ENCODE measurements at regions not wholly inside any gene's neighbourhood (a gene's known extent, or its start where the extent isn't known, plus 50 kb on each side); places are given as distances from the start of the nearest gene placed in this dataset.

DNA sequence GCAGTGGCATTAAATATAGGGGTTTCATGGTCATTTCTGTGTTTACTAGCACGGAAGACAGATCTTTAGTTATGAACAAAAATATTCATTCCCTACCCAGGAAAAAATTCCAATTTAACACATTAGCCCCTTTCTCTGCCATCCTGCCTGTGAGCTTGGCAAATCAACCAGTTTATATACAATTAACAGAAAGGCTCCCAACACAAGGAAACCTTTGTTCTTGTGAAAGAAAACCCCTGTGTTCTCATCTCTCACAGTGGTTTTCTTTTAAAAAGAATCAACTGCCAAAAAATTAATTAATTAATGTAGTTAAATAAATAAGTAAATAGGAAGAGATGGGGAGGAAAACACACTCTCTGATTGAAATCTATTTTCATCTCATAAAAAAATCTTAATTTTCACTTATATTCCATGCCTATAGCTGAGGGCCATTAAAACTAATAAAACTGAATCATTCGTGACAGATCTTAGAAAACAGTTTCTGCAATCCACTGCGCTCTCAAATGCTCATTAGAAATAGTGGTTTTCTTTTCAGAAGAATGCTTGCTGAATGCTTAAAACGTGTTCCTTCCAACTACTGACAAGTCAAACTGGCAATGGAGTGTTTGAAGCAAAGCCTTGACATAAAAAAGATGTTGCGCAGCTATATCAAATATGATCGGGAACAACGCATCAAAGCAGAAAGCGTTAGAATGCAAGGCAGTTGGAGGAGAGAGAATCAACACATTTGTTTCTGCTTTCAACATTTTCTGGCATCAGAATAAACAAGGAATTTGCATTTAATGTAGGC lies 387.7 kb downstream of the TLR4 start:
- H3F3A ChIP-seq (ENCODE audit: insufficient read depth, low read depth) = no peaks in the 10 kb centered on the region
- POLR2A ChIA-PET (ENCODE audit: unreplicated experiment) = no interaction called here
- no peaks in the 10 kb centered on the region for H3K4me1 ChIP-seq (replicated peaks; ENCODE audit: insufficient read depth)
- H3K9me2 ChIP-seq (ENCODE audit: insufficient read depth) = no peaks in the 10 kb centered on the region
- H3K27ac ChIP-seq = no peak overlapping the region
- BruUV-seq (replicated peaks) = no TSS peak
- H3K36me3 ChIP-seq (ENCODE audit: low read depth) = no peaks in the 10 kb centered on the region
- no peaks in the 10 kb centered on the region for H4K20me1 ChIP-seq (ENCODE audit: insufficient read depth)
- CTCF ChIA-PET = no interaction called here
- no peak for TF ChIP-seq EZH2 (IDR thresholded peaks at IDR 0.05; ENCODE audit: low read depth)
- TF ChIP-seq, protein P1, sequence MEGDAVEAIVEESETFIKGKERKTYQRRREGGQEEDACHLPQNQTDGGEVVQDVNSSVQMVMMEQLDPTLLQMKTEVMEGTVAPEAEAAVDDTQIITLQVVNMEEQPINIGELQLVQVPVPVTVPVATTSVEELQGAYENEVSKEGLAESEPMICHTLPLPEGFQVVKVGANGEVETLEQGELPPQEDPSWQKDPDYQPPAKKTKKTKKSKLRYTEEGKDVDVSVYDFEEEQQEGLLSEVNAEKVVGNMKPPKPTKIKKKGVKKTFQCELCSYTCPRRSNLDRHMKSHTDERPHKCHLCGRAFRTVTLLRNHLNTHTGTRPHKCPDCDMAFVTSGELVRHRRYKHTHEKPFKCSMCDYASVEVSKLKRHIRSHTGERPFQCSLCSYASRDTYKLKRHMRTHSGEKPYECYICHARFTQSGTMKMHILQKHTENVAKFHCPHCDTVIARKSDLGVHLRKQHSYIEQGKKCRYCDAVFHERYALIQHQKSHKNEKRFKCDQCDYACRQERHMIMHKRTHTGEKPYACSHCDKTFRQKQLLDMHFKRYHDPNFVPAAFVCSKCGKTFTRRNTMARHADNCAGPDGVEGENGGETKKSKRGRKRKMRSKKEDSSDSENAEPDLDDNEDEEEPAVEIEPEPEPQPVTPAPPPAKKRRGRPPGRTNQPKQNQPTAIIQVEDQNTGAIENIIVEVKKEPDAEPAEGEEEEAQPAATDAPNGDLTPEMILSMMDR (conservative IDR thresholded peaks at IDR 0.05) = no peak
- intact Hi-C loops (cut with micrococcal nuclease; ENCODE audit: unreplicated experiment) = no loop called here
- H3K79me2 ChIP-seq (ENCODE audit: low read depth) = no peaks in the 10 kb centered on the region
- H3K4me2 ChIP-seq = no peak overlapping the region
- H3K9me3 ChIP-seq (ENCODE audit: insufficient read depth, low read depth) = no peaks in the 10 kb centered on the region
- H3K27me3 ChIP-seq (ENCODE audit: insufficient read depth, low read depth) = no peaks in the 10 kb centered on the region; the same call in 1 of the 2 replicates
- DNase-seq = no peak
- H3K4me3 ChIP-seq = no peak overlapping the region
- no peak overlapping the region; the same call in 1 of the 2 replicates for H2AFZ ChIP-seq

DNA sequence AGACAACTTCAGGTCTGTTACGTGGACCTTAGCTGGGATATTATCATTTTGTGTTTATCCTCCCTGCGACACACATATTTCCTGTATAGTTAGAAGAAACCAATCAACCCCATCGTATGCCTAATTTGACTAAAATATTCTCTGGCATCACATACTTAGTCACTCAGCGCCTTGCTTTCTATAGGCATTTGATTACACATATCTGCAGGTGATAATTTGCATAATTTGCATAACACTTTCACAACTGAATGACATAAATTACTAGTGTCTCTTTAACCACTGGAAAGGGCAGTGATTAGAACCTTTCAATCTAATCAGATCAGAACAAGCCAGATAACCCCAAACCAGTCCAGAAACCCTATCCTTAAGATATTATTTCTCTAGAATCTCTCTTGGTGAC lies 390.2 kb downstream of the TLR4 start:
- TF ChIP-seq, protein P1 (conservative IDR thresholded peaks at IDR 0.05) = no peak
- no peak for TF ChIP-seq EZH2 (IDR thresholded peaks at IDR 0.05; ENCODE audit: low read depth)
- H2AFZ ChIP-seq = no peak overlapping the region
- no peaks in the 10 kb centered on the region for H3K36me3 ChIP-seq (ENCODE audit: low read depth)
- H3K79me2 ChIP-seq (ENCODE audit: low read depth) = no peaks in the 10 kb centered on the region
- H3K9me2 ChIP-seq (ENCODE audit: insufficient read depth) = no peaks in the 10 kb centered on the region
- no peaks in the 10 kb centered on the region for H4K20me1 ChIP-seq (ENCODE audit: insufficient read depth)
- ChIA-PET CTCF (no interaction called here), POLR2A (ENCODE audit: unreplicated experiment) (no interaction called here)
- H3K4me3 ChIP-seq = no peak overlapping the region
- no peak for DNase-seq
- no TSS peak for BruUV-seq (replicated peaks)
- no peaks in the 10 kb centered on the region for H3K4me1 ChIP-seq (replicated peaks; ENCODE audit: insufficient read depth)
- intact Hi-C loops (cut with micrococcal nuclease; ENCODE audit: unreplicated experiment) = no loop called here
- no peak overlapping the region for H3K4me2 ChIP-seq
- H3K27me3 ChIP-seq (ENCODE audit: insufficient read depth, low read depth) = no peaks in the 10 kb centered on the region; the same call in 1 of the 2 replicates
- no peaks in the 10 kb centered on the region for H3K9me3 ChIP-seq (ENCODE audit: insufficient read depth, low read depth)
- H3F3A ChIP-seq (ENCODE audit: insufficient read depth, low read depth) = no peaks in the 10 kb centered on the region
- H3K27ac ChIP-seq = no peak overlapping the region

DNA sequence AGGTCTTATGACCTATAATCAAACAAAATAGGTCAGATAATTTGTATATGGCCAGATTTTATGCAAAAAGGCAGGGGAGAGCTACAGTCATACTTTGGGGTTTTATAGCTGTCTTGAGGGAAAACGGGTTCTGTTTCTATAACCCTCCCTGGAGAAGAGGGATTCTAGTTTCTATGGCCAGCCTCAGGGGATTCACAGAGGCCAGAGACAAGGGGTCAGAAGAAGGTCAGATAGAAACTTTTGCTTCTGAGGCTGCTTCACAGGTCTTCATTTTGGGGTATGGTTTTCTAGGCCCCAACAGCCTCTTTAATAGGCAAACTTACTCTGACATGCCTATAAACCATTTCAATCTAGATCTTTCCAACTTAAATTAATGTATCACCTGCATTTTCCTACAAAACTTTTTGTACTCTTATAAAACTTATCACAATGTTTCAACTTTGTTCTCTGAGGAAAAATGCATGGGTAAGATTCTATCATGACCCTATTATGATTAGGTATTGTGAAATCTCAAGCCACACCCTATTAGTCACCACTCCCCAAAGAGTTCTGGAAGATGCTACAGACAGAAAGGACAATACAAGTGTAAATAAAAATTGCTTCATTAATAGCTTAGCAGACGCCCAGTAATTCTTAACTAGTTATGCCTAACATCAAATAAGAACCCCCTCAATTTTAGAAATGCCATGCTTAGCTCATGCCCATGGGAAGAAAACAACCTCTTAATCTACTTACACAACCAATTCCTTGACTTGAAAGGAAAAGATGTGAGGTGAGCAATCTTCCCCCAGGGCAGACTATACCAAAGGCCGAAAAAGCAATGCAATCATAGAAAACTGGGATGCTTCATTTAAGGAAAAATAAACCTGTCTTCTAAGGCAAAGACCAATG lies 396.6 kb downstream of the TLR4 start:
- Histone ChIP-seq H3F3A (ENCODE audit: insufficient read depth, low read depth) (no peaks in the 10 kb centered on the region), H3K4me2 (no peak overlapping the region), H3K4me1 (replicated peaks; ENCODE audit: insufficient read depth) (no peaks in the 10 kb centered on the region), H3K27ac (no peak overlapping the region), H2AFZ (no peak overlapping the region), H3K79me2 (ENCODE audit: low read depth) (no peaks in the 10 kb centered on the region), H4K20me1 (ENCODE audit: insufficient read depth) (no peaks in the 10 kb centered on the region), H3K9me2 (ENCODE audit: insufficient read depth) (no peaks in the 10 kb centered on the region), H3K9me3 (ENCODE audit: insufficient read depth, low read depth) (no peaks in the 10 kb centered on the region), H3K27me3 (ENCODE audit: insufficient read depth, low read depth) (no peaks in the 10 kb centered on the region; the same call in 1 of the 2 replicates), H3K4me3 (no peak overlapping the region), H3K36me3 (ENCODE audit: low read depth) (no peaks in the 10 kb centered on the region)
- no peak for TF ChIP-seq EZH2 (IDR thresholded peaks at IDR 0.05; ENCODE audit: low read depth)
- intact Hi-C loops (cut with micrococcal nuclease; ENCODE audit: unreplicated experiment) = no loop called here
- CTCF ChIA-PET = no interaction called here
- no TSS peak for BruUV-seq (replicated peaks)
- DNase-seq = no peak
- POLR2A ChIA-PET (ENCODE audit: unreplicated experiment) = no interaction called here
